ENCODE measurements at regions not wholly inside any gene's neighbourhood (a gene's known extent, or its start where the extent isn't known, plus 50 kb on each side); places are given as distances from the start of the nearest gene placed in this dataset.
A peak's percentile ranks its signal among the peaks of the same experiment; 100 is the strongest.
"Not testable (repeated sequence)": the region's sequence is repeated elsewhere in the genome, so short reads cannot be mapped to it uniquely, and the experiment has no call there.

GRCh38 chr17:51439395-51440229, 179.3 kb downstream of the UTP18 start:
- no peak for DNase-seq

GRCh38 chr17:51441431-51441830, 181.1 kb downstream of the UTP18 start:
- DNase-seq, result no peak

- no peak for DNase-seq
Measured at GRCh38 chr17:51442088-51442865, 181.9 kb downstream of the UTP18 start.

- peak; percentile 43 to 46 for DNase-seq
Measured at GRCh38 chr17:51443646-51444045, 183.3 kb downstream of the UTP18 start.

- DNase-seq, result no peak
Measured at GRCh38 chr17:51445946-51446345, 185.6 kb downstream of the UTP18 start.

GRCh38 chr17:51454456-51454978, 194.2 kb downstream of the UTP18 start:
- no peak for DNase-seq

GRCh38 chr17:51455211-51455610, 194.9 kb downstream of the UTP18 start:
- no peak for DNase-seq

GRCh38 chr17:51455931-51456330, 195.6 kb downstream of the UTP18 start:
- DNase-seq, result no peak

GRCh38 chr17:51456942-51457341, 196.6 kb downstream of the UTP18 start:
- peak in 1 of 2 donors; percentile 3 for DNase-seq

GRCh38 chr17:51461578-51462004, 201.2 kb downstream of the UTP18 start:
- peak; percentile 29 to 35 for DNase-seq

GRCh38 chr17:51463353-51463752, 203.0 kb downstream of the UTP18 start:
- DNase-seq, result no peak

GRCh38 chr17:51467336-51467735, 207.0 kb downstream of the UTP18 start:
- no peak for DNase-seq

- peak in 1 of 2 donors; percentile 8 for DNase-seq
Measured at GRCh38 chr17:51472670-51473205, 212.4 kb downstream of the UTP18 start.

- no peak for DNase-seq
Measured at GRCh38 chr17:51474764-51475163, 214.4 kb downstream of the UTP18 start.

GRCh38 chr17:51475730-51476129, 215.4 kb downstream of the UTP18 start:
- DNase-seq, result no peak

GRCh38 chr17:51479303-51479702, 219.0 kb downstream of the UTP18 start:
- DNase-seq, result no peak

GRCh38 chr17:51481370-51481769, 221.0 kb downstream of the UTP18 start:
- no peak for DNase-seq

- not testable (repeated sequence) for DNase-seq
Measured at GRCh38 chr17:51482248-51482647, 221.9 kb downstream of the UTP18 start.

- no peak for DNase-seq
Measured at GRCh38 chr17:51486091-51486490, 225.7 kb downstream of the UTP18 start.

GRCh38 chr17:51486885-51487520, 226.7 kb downstream of the UTP18 start:
- DNase-seq, result no peak

GRCh38 chr17:51487947-51488346, 227.6 kb downstream of the UTP18 start:
- DNase-seq, result no peak

GRCh38 chr17:51491416-51491815, 231.1 kb downstream of the UTP18 start:
- no peak for DNase-seq

GRCh38 chr17:51493206-51493605, 232.9 kb downstream of the UTP18 start:
- no peak for DNase-seq
